Upper lobe of left lung (tissue), 6 donors: ENCODE measurements at regions not wholly inside any gene's neighbourhood (a gene's known extent, or its start where the extent isn't known, plus 50 kb on each side); places are given as distances from the start of the nearest gene placed in this dataset.

ENCODE experiments used
- ATAC-seq, 2 donors: fragments of 200-7000 bp; cut with Tn5 transposase; one replicate each; pipeline ENCODE4 v1.9.1; 2022; ENCODE audit warnings: mild to moderate bottlenecking in 2 of 2, moderate library complexity in 2 of 2; ENCODE audit not compliant: low FRiP score in 2 of 2
- DNase-seq, 2 donors: peaks; one replicate each; pipeline ENCODE4 v3.0.0-alpha.2; 2019 to 2020
- H3K27ac ChIP-seq, 4 donors: fragments of 200-600 bp; sonication (generic); one replicate each; pipeline ENCODE4 v1.5.1; 2016 to 2019
- H3K27me3 ChIP-seq, 4 donors: fragments of 200-600 bp; sonication (generic); one replicate each; pipeline ENCODE4 v1.5.1; 2017 to 2019
- H3K36me3 ChIP-seq, 4 donors: fragments of 200-600 bp; sonication (generic); one replicate each; pipeline ENCODE4 v1.5.1; 2016 to 2019
- H3K4me1 ChIP-seq, 4 donors: fragments of 200-600 bp; sonication (generic); one replicate each; pipeline ENCODE4 v1.5.1; 2018 to 2019
- H3K4me3 ChIP-seq, 4 donors: fragments of 200-600 bp; sonication (generic); one replicate each; pipeline ENCODE4 v1.5.1; 2017 to 2019; ENCODE audit warnings: mild to moderate bottlenecking in 2 of 4, moderate library complexity in 1 of 4
- H3K9me3 ChIP-seq, 4 donors: fragments of 200-600 bp; sonication (generic); one replicate each; pipeline ENCODE4 v1.5.1; 2018 to 2019
- CTCF ChIP-seq, 6 experiments: fragments of 450-650 bp in 4 of 6; fragments of 200-600 bp in 2 of 6; sonication (generic) in 2 of 6; IDR thresholded peaks; one replicate each; pipeline ENCODE4 v1.5.1; 2016 to 2019; ENCODE audit warnings: antibody characterized with exemption in 6 of 6
- EP300 ChIP-seq, 4 donors: sonication (generic); formaldehyde crosslinking; IDR thresholded peaks; one replicate each; pipeline ENCODE4 v1.5.1; 2017; ENCODE audit warnings: antibody characterized with exemption in 4 of 4, control low read depth in 2 of 4
- POLR2A ChIP-seq, 4 donors: fragments of 450-650 bp; IDR thresholded peaks; one replicate each; pipeline ENCODE4 v1.5.1; 2016 to 2017; ENCODE audit warnings: antibody characterized with exemption in 4 of 4, mild to moderate bottlenecking in 2 of 4
- POLR2AphosphoS5 ChIP-seq, 2 donors: sonication (generic); formaldehyde crosslinking; IDR thresholded peaks; one replicate each; pipeline ENCODE4 v1.5.1; 2017; ENCODE audit warnings: antibody characterized with exemption in 2 of 2
- WGBS, 2 donors: methylation state at CpG; one replicate each; pipeline ENCODE4 v1.1.5; 2017 to 2018; 5-methylcytosine and 5-hydroxymethylcytosine counted together
- donor health status: DM: no; HTN: no; CAD: no; lungs with moderate emphysema.
- donor health status: DM: no; HTN: yes; CAD: no; lungs with severe emphysema.

- Histone ChIP-seq H3K36me3 (no peaks in the 10 kb centered on the region), H3K9me3 (no peaks in the 10 kb centered on the region), H3K27me3 (no peaks in the 10 kb centered on the region), H3K4me1 (no peaks in the 10 kb centered on the region), H3K27ac (no peak overlapping the region), H3K4me3 (no peak overlapping the region)
- TF ChIP-seq POLR2AphosphoS5 (IDR thresholded peaks at IDR 0.05) (no peak), CTCF (IDR thresholded peaks at IDR 0.05) (no peak), EP300 (IDR thresholded peaks at IDR 0.05) (no peak), POLR2A (IDR thresholded peaks at IDR 0.05) (no peak)
- ATAC-seq (no peak), DNase-seq (no peak)
- 70 to 82% methylated on average over 4 of the region's 4 CpGs for whole genome bisulfite sequencing, 2 donors
Observed at GRCh38 chr10:106520698-106521097, 643.8 kb downstream of the SORCS1 start.

- no peak for TF ChIP-seq POLR2A (IDR thresholded peaks at IDR 0.05)
- no peak for TF ChIP-seq POLR2AphosphoS5 (IDR thresholded peaks at IDR 0.05)
- TF ChIP-seq CTCF (IDR thresholded peaks at IDR 0.05): no peak
- no peak for TF ChIP-seq EP300 (IDR thresholded peaks at IDR 0.05)
- no peaks in the 10 kb centered on the region for H3K4me1 ChIP-seq
- H3K27ac ChIP-seq: no peak overlapping the region
- no peaks in the 10 kb centered on the region for H3K9me3 ChIP-seq
- DNase-seq (no peak), ATAC-seq (no peak)
- no peaks in the 10 kb centered on the region for H3K36me3 ChIP-seq
- H3K4me3 ChIP-seq: no peak overlapping the region
- H3K27me3 ChIP-seq: no peaks in the 10 kb centered on the region
- WGBS, 2 donors: 53 to 67% methylated on average over 2 of the region's 2 CpGs
Observed at GRCh38 chr10:106519376-106520030, 645.0 kb downstream of the SORCS1 start.

GRCh38 chr10:106515206-106515790 is 649.2 kb downstream of the SORCS1 start:
- TF ChIP-seq EP300 (IDR thresholded peaks at IDR 0.05): no peak
- TF ChIP-seq POLR2A (IDR thresholded peaks at IDR 0.05): no peak
- TF ChIP-seq CTCF (IDR thresholded peaks at IDR 0.05): no peak
- TF ChIP-seq POLR2AphosphoS5 (IDR thresholded peaks at IDR 0.05): no peak
- Histone ChIP-seq H3K27ac (no peak overlapping the region), H3K4me3 (no peak overlapping the region), H3K4me1 (no peaks in the 10 kb centered on the region), H3K9me3 (no peaks in the 10 kb centered on the region), H3K27me3 (no peaks in the 10 kb centered on the region), H3K36me3 (no peaks in the 10 kb centered on the region)
- 65 to 66% methylated on average over 6 of the region's 6 CpGs for WGBS, 2 donors
- DNase-seq: no peak
- ATAC-seq: no peak

- no peaks in the 10 kb centered on the region for H3K27me3 ChIP-seq
- H3K9me3 ChIP-seq: no peaks in the 10 kb centered on the region
- no peaks in the 10 kb centered on the region for H3K36me3 ChIP-seq
- H3K4me3 ChIP-seq: no peak overlapping the region
- DNase-seq (no peak), ATAC-seq (no peak)
- no peak for TF ChIP-seq EP300 (IDR thresholded peaks at IDR 0.05)
- no peak for TF ChIP-seq CTCF (IDR thresholded peaks at IDR 0.05)
- TF ChIP-seq POLR2A (IDR thresholded peaks at IDR 0.05): no peak
- no peak for TF ChIP-seq POLR2AphosphoS5 (IDR thresholded peaks at IDR 0.05)
- no peak overlapping the region for H3K27ac ChIP-seq
- whole genome bisulfite sequencing, 2 donors: 29 to 32% methylated on average over 4 of the region's 4 CpGs
- H3K4me1 ChIP-seq: no peaks in the 10 kb centered on the region
Observed at GRCh38 chr10:106513352-106513771, 651.1 kb downstream of the SORCS1 start.

- WGBS, 2 donors: 63% methylated on average over 3 of the region's 3 CpGs
- TF ChIP-seq CTCF (IDR thresholded peaks at IDR 0.05): no peak
- no peak for TF ChIP-seq POLR2AphosphoS5 (IDR thresholded peaks at IDR 0.05)
- TF ChIP-seq EP300 (IDR thresholded peaks at IDR 0.05): no peak
- TF ChIP-seq POLR2A (IDR thresholded peaks at IDR 0.05): no peak
- ATAC-seq: no peak
- H3K36me3 ChIP-seq: no peaks in the 10 kb centered on the region
- no peaks in the 10 kb centered on the region for H3K27me3 ChIP-seq
- H3K9me3 ChIP-seq: no peaks in the 10 kb centered on the region
- no peaks in the 10 kb centered on the region for H3K4me1 ChIP-seq
- DNase-seq: no peak
- H3K4me3 ChIP-seq: no peak overlapping the region
- no peak overlapping the region for H3K27ac ChIP-seq
Observed at GRCh38 chr10:106511917-106512316, 652.6 kb downstream of the SORCS1 start.
